ENCODE measurements at regions not wholly inside any gene's neighbourhood (a gene's known extent, or its start where the extent isn't known, plus 50 kb on each side); places are given as distances from the start of the nearest gene placed in this dataset.

GRCh38 chr4:23388699-23389395 lies 501.0 kb downstream of the PPARGC1A start:
- intact Hi-C loops (cut with DNase I; ENCODE audit: low total_unique reads), result no loop called here
- DNase-seq, result no peak

GRCh38 chr4:23388255-23388654 lies 501.6 kb downstream of the PPARGC1A start:
- no peak for TF ChIP-seq CTCF (IDR thresholded peaks at IDR 0.05)
- H3K4me1 ChIP-seq, result no peaks in the 10 kb centered on the region
- H3K27ac ChIP-seq, result no peak overlapping the region
- intact Hi-C loops (cut with DNase I; ENCODE audit: low total_unique reads), result no loop called here
- H3K4me3 ChIP-seq, result no peak overlapping the region
- DNase-seq, result no peak
- no peaks in the 10 kb centered on the region for H3K27me3 ChIP-seq
- H3K9me3 ChIP-seq, result no peaks in the 10 kb centered on the region
- no peaks in the 10 kb centered on the region for H3K36me3 ChIP-seq

More at GRCh38 chr4:23388699-23389395, 501.0 kb downstream of the PPARGC1A start:
- Histone ChIP-seq H3K27ac (no peak overlapping the region), H3K27me3 (no peaks in the 10 kb centered on the region), H3K4me1 (no peaks in the 10 kb centered on the region), H3K9me3 (no peaks in the 10 kb centered on the region), H3K36me3 (no peaks in the 10 kb centered on the region), H3K4me3 (no peak overlapping the region)
- TF ChIP-seq POLR2A (IDR thresholded peaks at IDR 0.05) (no peak), CTCF (IDR thresholded peaks at IDR 0.05) (no peak)

- H3K4me3 ChIP-seq, result no peak overlapping the region
- TF ChIP-seq POLR2A (IDR thresholded peaks at IDR 0.05) (no peak), CTCF (IDR thresholded peaks at IDR 0.05) (no peak)
- intact Hi-C loops (cut with DNase I; ENCODE audit: low total_unique reads), result no loop called here
- H3K27ac ChIP-seq, result no peak overlapping the region
- no peaks in the 10 kb centered on the region for H3K4me1 ChIP-seq
- H3K36me3 ChIP-seq, result no peaks in the 10 kb centered on the region
- H3K27me3 ChIP-seq, result no peaks in the 10 kb centered on the region
- no peak for DNase-seq
- no peaks in the 10 kb centered on the region for H3K9me3 ChIP-seq
These were observed 505.1 kb downstream of the PPARGC1A start for GRCh38 chr4:23384741-23385140.

GRCh38 chr4:23382879-23383278 lies 507.0 kb downstream of the PPARGC1A start:
- H3K27me3 ChIP-seq, result no peaks in the 10 kb centered on the region
- TF ChIP-seq POLR2A (IDR thresholded peaks at IDR 0.05) (no peak), CTCF (IDR thresholded peaks at IDR 0.05) (no peak)
- intact Hi-C loops (cut with DNase I; ENCODE audit: low total_unique reads), result no loop called here
- no peaks in the 10 kb centered on the region for H3K9me3 ChIP-seq
- DNase-seq, result no peak
- no peaks in the 10 kb centered on the region for H3K4me1 ChIP-seq
- no peaks in the 10 kb centered on the region for H3K36me3 ChIP-seq
- no peak overlapping the region for H3K27ac ChIP-seq
- H3K4me3 ChIP-seq, result no peak overlapping the region

- Histone ChIP-seq H3K27ac (no peak overlapping the region), H3K36me3 (no peaks in the 10 kb centered on the region), H3K4me1 (no peaks in the 10 kb centered on the region), H3K9me3 (no peaks in the 10 kb centered on the region), H3K4me3 (no peak overlapping the region), H3K27me3 (no peaks in the 10 kb centered on the region)
- DNase-seq, result no peak
- TF ChIP-seq CTCF (IDR thresholded peaks at IDR 0.05) (no peak), POLR2A (IDR thresholded peaks at IDR 0.05) (no peak)
- intact Hi-C loops (cut with DNase I; ENCODE audit: low total_unique reads), result no loop called here
These were observed 515.6 kb downstream of the PPARGC1A start for GRCh38 chr4:23374259-23374658.

All from uterus (tissue), 3 donors.